ENCODE measurements at regions not wholly inside any gene's neighbourhood (a gene's known extent, or its start where the extent isn't known, plus 50 kb on each side); places are given as distances from the start of the nearest gene placed in this dataset.

- no peak for DNase-seq (ENCODE audit: low read depth)
These were observed 239.1 kb upstream of the FGGY start for GRCh38 chr1:59057796-59058195.

- no peak for DNase-seq (ENCODE audit: low read depth)
These were observed 238.0 kb upstream of the FGGY start for GRCh38 chr1:59058665-59059439.

- DNase-seq (ENCODE audit: low read depth) = peak; percentile 92
These were observed 235.0 kb upstream of the FGGY start for GRCh38 chr1:59061876-59062275.

GRCh38 chr1:59062743-59063142 is 234.2 kb upstream of the FGGY start:
- DNase-seq (ENCODE audit: low read depth) = no peak

GRCh38 chr1:59063501-59063900 is 233.4 kb upstream of the FGGY start:
- DNase-seq (ENCODE audit: low read depth) = no peak

- no peak for DNase-seq (ENCODE audit: low read depth)
These were observed 232.3 kb upstream of the FGGY start for GRCh38 chr1:59064592-59064991.

- no peak for DNase-seq (ENCODE audit: low read depth)
These were observed 230.7 kb upstream of the FGGY start for GRCh38 chr1:59066236-59066635.

GRCh38 chr1:59070610-59071009 is 226.3 kb upstream of the FGGY start:
- DNase-seq (ENCODE audit: low read depth) = no peak

GRCh38 chr1:59071289-59071688 is 225.6 kb upstream of the FGGY start:
- no peak for DNase-seq (ENCODE audit: low read depth)

- no peak for DNase-seq (ENCODE audit: low read depth)
These were observed 224.9 kb upstream of the FGGY start for GRCh38 chr1:59071876-59072582.

GRCh38 chr1:59072583-59072947 is 224.3 kb upstream of the FGGY start:
- no peak for DNase-seq (ENCODE audit: low read depth)

GRCh38 chr1:59074598-59074997 is 222.3 kb upstream of the FGGY start:
- no peak for DNase-seq (ENCODE audit: low read depth)

GRCh38 chr1:59075021-59075420 is 221.9 kb upstream of the FGGY start:
- DNase-seq (ENCODE audit: low read depth) = no peak

GRCh38 chr1:59076612-59077011 is 220.3 kb upstream of the FGGY start:
- DNase-seq (ENCODE audit: low read depth) = no peak

- DNase-seq (ENCODE audit: low read depth) = no peak
These were observed 219.3 kb upstream of the FGGY start for GRCh38 chr1:59077466-59078069.

- no peak for DNase-seq (ENCODE audit: low read depth)
These were observed 218.7 kb upstream of the FGGY start for GRCh38 chr1:59078070-59078800.

- DNase-seq (ENCODE audit: low read depth) = no peak
These were observed 218.0 kb upstream of the FGGY start for GRCh38 chr1:59078866-59079265.

GRCh38 chr1:59079434-59080140 is 217.3 kb upstream of the FGGY start:
- DNase-seq (ENCODE audit: low read depth) = no peak

GRCh38 chr1:59081181-59081580 is 215.7 kb upstream of the FGGY start:
- no peak for DNase-seq (ENCODE audit: low read depth)

GRCh38 chr1:59081795-59082194 is 215.1 kb upstream of the FGGY start:
- DNase-seq (ENCODE audit: low read depth) = no peak

GRCh38 chr1:59083946-59084865 is 212.7 kb upstream of the FGGY start:
- DNase-seq (ENCODE audit: low read depth) = no peak
